Mucosa of descending colon (tissue), 3 donors: ENCODE measurements at regions not wholly inside any gene's neighbourhood (a gene's known extent, or its start where the extent isn't known, plus 50 kb on each side); places are given as distances from the start of the nearest gene placed in this dataset.

Source experiments
- ATAC-seq: fragments of 200-7000 bp; cut with Tn5 transposase; one replicate; pipeline ENCODE4 v1.9.1; 2020; ENCODE audit warnings: mild to moderate bottlenecking, moderate library complexity
- DNase-seq, 3 donors: peaks; one replicate each; pipeline ENCODE4 v3.0.0-alpha.2; 2020
- H3K36me3 ChIP-seq: fragments of 200-600 bp; one replicate; pipeline ENCODE4 v1.8.0; 2021; ENCODE audit warnings: low read depth, mild to moderate bottlenecking
- H3K4me1 ChIP-seq: fragments of 200-600 bp; one replicate; pipeline ENCODE4 v1.8.0; 2021; ENCODE audit warnings: low read depth, mild to moderate bottlenecking
- H3K4me3 ChIP-seq: fragments of 200-600 bp; one replicate; pipeline ENCODE4 v1.8.0; 2021; ENCODE audit warnings: mild to moderate bottlenecking
- H3K9me3 ChIP-seq: fragments of 200-600 bp; one replicate; pipeline ENCODE4 v1.8.0; 2021; ENCODE audit warnings: mild to moderate bottlenecking
- CTCF ChIP-seq: fragments of 200-600 bp; IDR thresholded peaks from one replicate; pipeline ENCODE4 v1.8.0; 2022; ENCODE audit warnings: antibody characterized with exemption, mild to moderate bottlenecking
- intact Hi-C, 2 donors: fragments of 100-400 bp; cut with DNase I in 1 of 2; cut with micrococcal nuclease in 1 of 2; formaldehyde crosslinking; loops; one replicate each; pipeline versions ENCODE4 v1.11.0 to v1.11.1; 2022; cut with DNase I, micrococcal nuclease
- donor health status: DM: no; HTN: no; CAD: no; lungs with moderate emphysema.
- donor health status: DM: no; HTN: no; CAD: no.
- donor health status: DM: no; HTN: yes; CAD: no.

- H3K36me3 ChIP-seq = no peaks in the 10 kb centered on the region
- TF ChIP-seq CTCF = no peak
- H3K4me3 ChIP-seq = no peak overlapping the region
- no peaks in the 10 kb centered on the region for H3K4me1 ChIP-seq
- no peaks in the 10 kb centered on the region for H3K9me3 ChIP-seq
- DNase-seq (no peak), ATAC-seq (no peak)
- intact Hi-C loops = no loop called here
These were observed 369.1 kb downstream of the SIPA1L2 start for GRCh38 chr1:232260861-232261260.

GRCh38 chr1:232260045-232260444 is 369.9 kb downstream of the SIPA1L2 start:
- Histone ChIP-seq H3K36me3 (no peaks in the 10 kb centered on the region), H3K4me3 (no peak overlapping the region), H3K4me1 (no peaks in the 10 kb centered on the region), H3K9me3 (no peaks in the 10 kb centered on the region)
- no peak for ATAC-seq
- no peak for TF ChIP-seq CTCF
- no peak for DNase-seq
- intact Hi-C loops = no loop called here

- TF ChIP-seq CTCF = no peak
- Histone ChIP-seq H3K36me3 (no peaks in the 10 kb centered on the region), H3K4me1 (no peaks in the 10 kb centered on the region), H3K9me3 (no peaks in the 10 kb centered on the region), H3K4me3 (no peak overlapping the region)
- intact Hi-C loops = no loop called here
- DNase-seq (no peak), ATAC-seq (no peak)
These were observed 370.6 kb downstream of the SIPA1L2 start for GRCh38 chr1:232259333-232259732.

GRCh38 chr1:232252546-232253118 is 377.3 kb downstream of the SIPA1L2 start:
- Histone ChIP-seq H3K4me1 (no peaks in the 10 kb centered on the region), H3K36me3 (no peaks in the 10 kb centered on the region), H3K4me3 (no peak overlapping the region), H3K9me3 (no peaks in the 10 kb centered on the region)
- no peak for ATAC-seq
- no peak for DNase-seq
- intact Hi-C loops = no loop called here
- TF ChIP-seq CTCF = no peak

- no peaks in the 10 kb centered on the region for H3K4me1 ChIP-seq
- intact Hi-C loops = no loop called here
- no peaks in the 10 kb centered on the region for H3K9me3 ChIP-seq
- H3K4me3 ChIP-seq = no peak overlapping the region
- no peaks in the 10 kb centered on the region for H3K36me3 ChIP-seq
- ATAC-seq (no peak), DNase-seq (no peak)
- TF ChIP-seq CTCF = no peak
These were observed 379.1 kb downstream of the SIPA1L2 start for GRCh38 chr1:232250838-232251237.
